ENCODE measurements at regions not wholly inside any gene's neighbourhood (a gene's known extent, or its start where the extent isn't known, plus 50 kb on each side); places are given as distances from the start of the nearest gene placed in this dataset.
"Not testable (repeated sequence)": the region's sequence is repeated elsewhere in the genome, so short reads cannot be mapped to it uniquely, and the experiment has no call there.

DNA sequence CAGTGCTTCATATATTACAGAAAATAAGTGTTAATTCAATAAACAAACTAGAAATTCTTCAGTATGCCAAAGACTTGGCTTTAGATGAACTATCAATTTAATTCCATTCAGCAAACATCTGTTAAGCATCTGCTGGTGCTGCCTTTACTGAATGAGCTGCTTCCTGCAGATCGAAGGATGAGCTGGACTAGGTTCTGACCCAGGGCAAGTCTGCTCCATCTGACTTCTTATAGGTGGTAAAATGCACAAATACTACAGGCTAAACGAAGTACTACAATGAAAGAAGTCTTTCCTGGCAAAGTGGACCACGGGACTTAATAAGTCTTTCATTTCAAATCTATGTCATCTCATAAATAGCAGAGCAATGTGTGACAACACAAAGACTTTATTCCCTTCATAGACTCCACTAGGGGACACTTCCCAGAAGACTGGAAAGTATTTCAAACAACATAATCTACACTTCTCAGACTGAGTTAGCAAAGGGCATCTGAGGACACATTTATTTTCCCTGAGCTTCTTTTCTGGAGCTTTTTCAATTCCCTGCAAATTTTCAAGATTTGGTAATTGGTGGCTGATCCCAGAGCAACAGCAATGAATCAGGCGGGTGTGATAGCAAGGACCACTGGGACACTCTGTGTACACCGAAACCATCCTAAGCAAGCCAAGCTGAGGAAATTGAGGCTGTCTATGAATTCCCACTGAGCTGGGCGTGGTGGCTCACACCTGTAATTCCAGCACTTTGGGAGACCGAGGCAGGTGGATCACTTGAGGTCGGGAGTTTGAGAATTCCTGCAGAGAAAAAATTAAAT is 108.9 kb upstream of the FRMD4A start:
- peaks cover 34% of the 10 kb centered on the region for H3K27me3 Mint-ChIP-seq
- H3K36me3 Mint-ChIP-seq (ENCODE audit: low read depth) = no peaks in the 10 kb centered on the region
- no peaks in the 10 kb centered on the region for H3K4me1 Mint-ChIP-seq (ENCODE audit: low read depth)
- H3K4me3 Mint-ChIP-seq = no peak overlapping the region
- no peaks in the 10 kb centered on the region for H3K9me3 Mint-ChIP-seq
- DNase-seq = no peak
- no peak overlapping the region for H3K27ac Mint-ChIP-seq

DNA sequence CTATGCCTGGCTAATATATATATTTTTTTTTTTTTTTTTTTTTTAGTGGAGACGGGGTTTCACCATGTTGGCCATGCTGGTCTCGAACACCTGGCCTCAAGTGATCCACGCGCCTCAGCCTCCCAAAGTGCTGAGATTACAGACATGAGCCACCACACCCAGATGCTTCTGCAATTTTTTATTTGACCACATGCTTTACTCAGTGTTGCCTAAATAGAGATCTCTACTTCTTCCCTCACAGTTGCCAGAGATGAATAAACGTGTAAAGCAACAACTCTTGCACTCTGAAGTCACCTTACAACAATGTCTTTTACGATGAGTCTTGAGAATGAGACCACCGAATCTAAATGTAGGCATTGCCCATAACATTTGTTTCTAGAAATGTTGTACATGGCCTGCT is 107.9 kb upstream of the FRMD4A start:
- Mint-ChIP-seq H3K27me3 (peaks cover 33% of the 10 kb centered on the region), H3K27ac (no peak overlapping the region), H3K9me3 (no peaks in the 10 kb centered on the region), H3K36me3 (ENCODE audit: low read depth) (no peaks in the 10 kb centered on the region), H3K4me3 (no peak overlapping the region), H3K4me1 (ENCODE audit: low read depth) (no peaks in the 10 kb centered on the region)
- no peak for DNase-seq

DNA sequence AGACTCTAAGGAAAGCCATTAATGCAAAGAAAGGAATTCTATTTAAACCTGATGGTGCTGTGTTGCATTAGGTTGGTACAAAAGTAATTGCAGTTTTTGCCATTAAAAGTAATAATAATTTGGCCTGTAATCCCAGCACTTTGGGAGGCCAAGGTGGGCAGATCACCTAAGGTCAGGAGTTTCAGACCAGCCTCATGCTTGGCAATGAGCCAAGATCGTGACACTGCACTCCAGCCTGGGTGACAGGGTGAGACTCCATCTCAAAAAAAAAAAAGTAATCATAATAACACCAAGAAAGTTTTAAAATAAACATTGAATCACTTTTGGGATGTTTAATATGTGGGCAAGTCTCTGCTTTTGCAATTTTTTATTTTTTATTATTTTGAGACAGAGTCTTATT is 107.3 kb upstream of the FRMD4A start:
- DNase-seq = no peak
- H3K36me3 Mint-ChIP-seq (ENCODE audit: low read depth) = no peaks in the 10 kb centered on the region
- H3K9me3 Mint-ChIP-seq = no peaks in the 10 kb centered on the region
- H3K27ac Mint-ChIP-seq = no peak overlapping the region
- H3K4me1 Mint-ChIP-seq (ENCODE audit: low read depth) = no peaks in the 10 kb centered on the region
- H3K27me3 Mint-ChIP-seq = peaks cover 35% of the 10 kb centered on the region
- H3K4me3 Mint-ChIP-seq = no peak overlapping the region

DNA sequence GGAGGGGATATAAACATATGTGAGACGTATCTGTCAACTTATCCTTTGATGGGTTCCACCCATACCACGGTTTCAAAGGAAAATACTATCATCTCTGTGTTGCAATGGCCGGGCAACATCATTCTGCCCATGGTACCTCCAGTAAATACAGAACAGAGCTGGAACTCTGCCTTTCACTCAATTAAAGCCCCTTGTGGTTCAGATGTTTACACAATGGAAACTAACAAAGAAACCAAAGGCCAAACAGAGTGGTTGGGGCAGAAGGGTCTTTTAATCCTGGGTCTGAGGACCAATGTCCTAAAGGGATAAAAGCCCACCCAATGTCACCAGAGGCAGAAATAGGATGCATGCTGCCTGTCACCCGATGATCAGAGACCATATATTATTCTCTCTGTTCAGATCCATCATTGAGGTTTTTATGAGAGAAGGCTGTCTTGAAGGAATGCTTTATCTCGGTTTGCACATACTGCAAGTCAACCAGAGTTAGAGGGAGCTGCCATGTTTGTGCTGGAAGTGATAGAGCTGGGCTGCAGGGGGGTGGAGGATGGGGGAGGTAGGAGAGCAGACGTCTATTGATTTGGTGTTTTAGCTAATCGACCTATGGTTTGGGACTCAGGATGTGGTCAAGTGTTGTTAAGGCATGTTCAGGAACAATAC is 105.4 kb upstream of the FRMD4A start:
- Mint-ChIP-seq H3K4me1 (ENCODE audit: low read depth) (no peaks in the 10 kb centered on the region), H3K9me3 (no peaks in the 10 kb centered on the region), H3K4me3 (no peak overlapping the region), H3K27ac (no peak overlapping the region), H3K36me3 (ENCODE audit: low read depth) (no peaks in the 10 kb centered on the region), H3K27me3 (peaks cover 25% of the 10 kb centered on the region)
- no peak for DNase-seq

DNA sequence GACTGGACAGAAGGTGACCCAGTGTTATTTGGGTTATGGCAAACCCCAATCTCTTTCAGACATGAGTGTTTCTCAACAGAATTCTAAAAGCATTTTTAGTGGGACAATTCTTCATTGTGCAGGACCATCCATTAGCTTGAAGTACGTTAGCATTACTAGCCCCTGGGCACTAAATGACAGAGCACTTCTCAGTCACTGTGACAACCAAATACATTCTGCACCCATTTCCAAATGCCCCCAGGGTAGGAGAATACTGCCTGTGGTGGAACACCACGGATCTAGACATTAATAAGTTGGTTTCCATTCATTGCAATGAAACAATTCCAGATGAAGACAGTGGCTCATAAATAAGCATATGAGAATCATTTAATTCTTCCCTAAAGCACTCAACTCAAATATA is 102.4 kb upstream of the FRMD4A start:
- H3K4me1 Mint-ChIP-seq (ENCODE audit: low read depth) = no peaks in the 10 kb centered on the region
- no peak overlapping the region for H3K27ac Mint-ChIP-seq
- no peaks in the 10 kb centered on the region for H3K36me3 Mint-ChIP-seq (ENCODE audit: low read depth)
- no peak for DNase-seq
- peaks cover 25% of the 10 kb centered on the region for H3K27me3 Mint-ChIP-seq
- H3K4me3 Mint-ChIP-seq = no peak overlapping the region
- no peaks in the 10 kb centered on the region for H3K9me3 Mint-ChIP-seq

DNA sequence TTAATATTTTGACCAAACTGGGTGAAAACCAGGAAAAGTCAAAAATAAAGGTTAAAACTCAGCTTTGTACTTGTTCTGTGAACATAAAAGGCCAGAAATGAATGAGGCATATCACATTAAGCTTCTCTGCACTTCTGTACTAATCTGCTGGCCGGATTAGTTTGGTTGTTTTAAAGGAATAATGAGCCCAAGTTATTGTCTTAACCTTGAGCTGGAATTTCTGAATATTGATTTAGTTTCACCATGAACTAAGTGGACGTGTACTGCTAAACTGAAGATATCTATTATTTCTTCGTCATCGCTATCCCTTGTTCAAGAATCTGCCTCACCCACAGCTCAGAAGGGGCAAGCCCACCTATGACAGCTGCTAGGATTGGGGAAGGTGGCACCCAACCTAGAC is 101.1 kb upstream of the FRMD4A start:
- no peak overlapping the region for H3K4me3 Mint-ChIP-seq

DNA sequence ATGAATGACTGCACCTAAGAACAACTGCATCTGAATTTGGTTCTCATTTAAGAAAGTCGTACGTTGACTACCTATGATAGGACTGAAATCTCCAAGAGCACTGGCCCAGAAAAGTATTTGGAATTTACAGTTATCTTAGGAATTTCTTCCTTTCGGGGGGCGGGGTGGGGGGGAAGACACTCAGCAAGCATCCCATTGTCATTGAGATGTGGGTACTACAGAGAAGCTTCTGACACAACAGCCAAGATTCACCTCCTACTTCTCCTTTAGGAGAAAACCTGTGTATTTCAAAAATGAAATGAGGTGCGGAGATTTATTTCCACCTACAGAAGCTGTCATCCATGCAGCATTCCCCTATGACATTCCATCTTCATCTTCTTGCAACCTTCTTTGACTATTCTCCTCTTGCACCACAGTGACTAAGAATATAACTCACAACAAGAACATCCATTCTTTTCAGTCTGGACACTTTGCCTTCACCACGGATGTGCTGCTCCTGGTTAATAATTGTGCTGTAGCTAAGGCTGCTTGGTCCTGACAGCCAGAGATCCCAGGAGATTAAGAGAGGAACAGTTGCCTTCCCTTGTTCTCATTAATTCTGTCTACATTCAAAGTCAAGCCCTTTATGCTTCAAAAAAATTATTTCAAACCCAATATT is 98.4 kb upstream of the FRMD4A start:
- no peak for DNase-seq
- Mint-ChIP-seq H3K27ac (no peak overlapping the region), H3K36me3 (ENCODE audit: low read depth) (no peaks in the 10 kb centered on the region), H3K9me3 (no peaks in the 10 kb centered on the region), H3K4me1 (ENCODE audit: low read depth) (no peaks in the 10 kb centered on the region), H3K4me3 (no peak overlapping the region), H3K27me3 (peaks cover 43% of the 10 kb centered on the region)

More for the DNA sequence above, 101.1 kb upstream of the FRMD4A start:
- Mint-ChIP-seq H3K27ac (no peak overlapping the region), H3K27me3 (peaks cover 38% of the 10 kb centered on the region), H3K36me3 (ENCODE audit: low read depth) (no peaks in the 10 kb centered on the region), H3K9me3 (no peaks in the 10 kb centered on the region), H3K4me1 (ENCODE audit: low read depth) (no peaks in the 10 kb centered on the region)
- DNase-seq = no peak

DNA sequence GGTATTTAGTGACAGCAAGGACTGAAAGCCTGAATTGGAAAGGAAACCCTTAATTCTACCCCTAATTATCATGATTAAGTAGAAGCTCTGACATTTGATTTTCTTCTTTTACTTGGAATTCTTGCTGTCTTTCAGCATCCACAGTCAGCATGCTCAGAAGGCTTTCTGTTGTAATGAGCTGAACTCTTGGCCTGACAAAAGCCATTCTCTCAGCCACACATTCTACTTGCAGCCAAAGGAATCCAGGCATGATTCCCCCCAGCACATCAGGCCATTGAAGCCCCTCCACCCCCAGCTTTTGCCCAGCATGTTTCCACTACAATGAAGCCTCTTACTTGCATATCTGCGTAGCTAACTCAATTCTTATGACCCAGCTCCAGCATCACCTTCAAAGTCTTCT is 94.3 kb upstream of the FRMD4A start:
- Mint-ChIP-seq H3K9me3 (no peaks in the 10 kb centered on the region), H3K4me1 (ENCODE audit: low read depth) (no peaks in the 10 kb centered on the region), H3K36me3 (ENCODE audit: low read depth) (no peaks in the 10 kb centered on the region), H3K27me3 (peaks cover 50% of the 10 kb centered on the region), H3K4me3 (no peak overlapping the region), H3K27ac (no peak overlapping the region)
- DNase-seq = no peak

DNA sequence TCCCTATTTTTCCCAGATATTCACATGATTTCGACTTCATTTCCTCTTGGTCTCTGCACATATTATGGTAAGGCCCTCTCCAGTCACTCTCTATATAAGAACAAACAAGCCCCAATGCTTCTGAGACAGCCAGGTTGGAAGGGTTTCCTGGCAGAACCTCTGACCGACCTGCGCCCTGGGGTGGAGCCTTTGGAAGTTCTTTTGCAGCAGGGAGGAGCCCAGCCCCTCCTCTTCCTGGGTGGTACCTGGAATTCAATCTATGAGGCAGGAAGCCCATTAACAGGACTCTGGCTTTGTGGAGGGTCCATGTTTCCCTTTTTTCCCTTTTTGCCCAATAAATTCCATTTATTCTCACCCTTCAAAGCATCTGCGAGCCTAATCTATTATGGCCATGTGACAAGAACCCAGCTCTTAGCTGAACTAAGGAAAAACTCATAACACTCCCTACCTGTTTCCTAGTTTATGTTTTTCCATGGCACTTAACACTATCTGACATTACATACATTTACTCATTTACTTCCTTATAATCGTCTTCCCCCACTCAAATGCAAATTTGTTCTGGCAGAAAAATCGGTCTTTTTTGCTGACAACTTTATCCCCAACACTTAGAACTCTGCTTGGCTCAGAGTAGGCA is 92.5 kb upstream of the FRMD4A start:
- no peak for DNase-seq
- H3K9me3 Mint-ChIP-seq = no peaks in the 10 kb centered on the region
- H3K4me3 Mint-ChIP-seq = no peak overlapping the region
- peaks cover 43% of the 10 kb centered on the region for H3K27me3 Mint-ChIP-seq
- no peaks in the 10 kb centered on the region for H3K4me1 Mint-ChIP-seq (ENCODE audit: low read depth)
- no peak overlapping the region for H3K27ac Mint-ChIP-seq
- H3K36me3 Mint-ChIP-seq (ENCODE audit: low read depth) = no peaks in the 10 kb centered on the region

DNA sequence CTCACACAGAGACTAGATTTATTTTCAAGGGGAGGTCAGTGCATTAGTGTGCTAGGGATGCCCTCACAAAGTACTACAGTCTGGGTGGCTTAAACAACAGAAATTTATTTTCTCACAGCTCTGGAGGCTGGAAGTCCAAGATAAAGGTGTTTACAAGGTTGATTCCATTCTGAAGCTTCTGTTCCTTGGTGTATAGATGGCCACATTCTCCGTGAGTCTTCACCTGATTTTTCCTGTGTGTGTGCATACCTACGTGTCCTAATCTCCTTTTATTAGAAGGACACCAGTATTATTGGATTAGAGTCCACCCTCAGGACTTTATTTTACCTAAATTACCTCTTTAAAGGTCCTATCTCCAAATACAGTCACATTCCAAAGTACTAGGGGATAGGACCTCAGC is 91.7 kb upstream of the FRMD4A start:
- Mint-ChIP-seq H3K4me1 (ENCODE audit: low read depth) (no peaks in the 10 kb centered on the region), H3K9me3 (no peaks in the 10 kb centered on the region), H3K4me3 (no peak overlapping the region), H3K27ac (no peak overlapping the region), H3K36me3 (ENCODE audit: low read depth) (no peaks in the 10 kb centered on the region), H3K27me3 (peaks cover 35% of the 10 kb centered on the region)
- DNase-seq = no peak

DNA sequence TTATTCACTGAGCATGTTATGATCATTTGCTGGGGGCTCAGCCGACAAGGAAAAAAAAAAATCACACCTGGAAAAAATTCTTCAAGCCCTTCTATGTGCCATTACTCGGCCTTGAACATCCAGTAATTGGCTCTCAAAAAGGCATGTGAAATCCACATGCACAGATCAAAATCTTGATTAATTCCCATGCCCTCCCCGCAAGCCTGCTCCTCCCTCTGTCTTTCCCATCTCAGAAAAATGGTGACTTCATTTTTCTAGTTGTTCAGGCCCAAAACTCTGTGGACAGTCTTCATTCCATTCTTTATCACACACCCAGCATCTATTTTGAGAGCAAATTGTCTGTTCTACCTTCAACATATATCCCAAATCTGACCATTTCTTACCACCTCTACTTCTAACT is 91.2 kb upstream of the FRMD4A start:
- no peaks in the 10 kb centered on the region for H3K36me3 Mint-ChIP-seq (ENCODE audit: low read depth)
- H3K9me3 Mint-ChIP-seq = no peaks in the 10 kb centered on the region
- DNase-seq = no peak
- H3K4me1 Mint-ChIP-seq (ENCODE audit: low read depth) = no peaks in the 10 kb centered on the region
- H3K27me3 Mint-ChIP-seq = peaks cover 30% of the 10 kb centered on the region
- no peak overlapping the region for H3K27ac Mint-ChIP-seq
- no peak overlapping the region for H3K4me3 Mint-ChIP-seq

DNA sequence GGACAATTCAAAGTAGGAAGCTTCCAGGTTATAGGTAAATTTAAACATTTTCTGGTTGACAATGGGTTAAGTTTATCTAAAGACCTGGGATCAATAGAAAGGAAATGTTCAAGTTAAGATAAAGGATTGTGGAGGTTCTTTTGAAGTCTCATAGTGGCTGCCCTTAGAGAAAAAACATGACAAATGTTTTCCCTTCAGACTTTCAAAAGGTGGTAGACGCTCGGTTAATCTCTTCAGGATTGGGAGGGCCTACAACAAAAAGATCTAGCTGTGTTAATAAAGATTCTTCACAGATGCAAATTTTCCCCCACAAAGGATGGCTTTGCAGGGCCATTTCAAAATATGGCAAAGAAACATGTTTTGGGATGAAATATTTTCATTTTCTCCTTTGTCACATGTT is 86.6 kb upstream of the FRMD4A start:
- not testable (repeated sequence) for H3K9me3 Mint-ChIP-seq; H3K4me3 Mint-ChIP-seq; H3K4me1 Mint-ChIP-seq (ENCODE audit: low read depth); H3K36me3 Mint-ChIP-seq (ENCODE audit: low read depth); DNase-seq; H3K27ac Mint-ChIP-seq
- H3K27me3 Mint-ChIP-seq = peaks cover 46% of the 10 kb centered on the region

DNA sequence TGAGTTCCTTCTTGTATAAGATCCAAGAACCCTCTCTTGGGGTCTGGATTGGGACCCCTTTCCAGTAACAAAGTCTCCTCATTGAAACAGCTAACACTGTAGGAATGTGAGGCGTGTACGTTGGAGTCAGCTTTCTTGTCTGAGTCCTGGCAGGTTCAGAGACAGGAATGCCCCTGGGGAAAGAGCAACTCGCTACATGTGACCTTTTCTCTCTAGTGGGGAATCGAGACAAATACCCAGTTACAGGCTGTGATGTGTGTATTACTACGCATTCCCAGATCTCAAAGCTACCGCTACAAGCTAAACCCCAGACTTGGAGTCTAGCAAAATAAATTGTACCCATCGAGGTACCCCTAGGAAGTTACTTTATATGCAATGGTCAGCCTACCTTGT is 85.6 kb upstream of the FRMD4A start:
- Mint-ChIP-seq H3K27ac (no peak overlapping the region), H3K4me3 (no peak overlapping the region), H3K36me3 (ENCODE audit: low read depth) (no peaks in the 10 kb centered on the region), H3K9me3 (no peaks in the 10 kb centered on the region), H3K27me3 (peaks cover 46% of the 10 kb centered on the region), H3K4me1 (ENCODE audit: low read depth) (no peaks in the 10 kb centered on the region)
- DNase-seq = no peak

DNA sequence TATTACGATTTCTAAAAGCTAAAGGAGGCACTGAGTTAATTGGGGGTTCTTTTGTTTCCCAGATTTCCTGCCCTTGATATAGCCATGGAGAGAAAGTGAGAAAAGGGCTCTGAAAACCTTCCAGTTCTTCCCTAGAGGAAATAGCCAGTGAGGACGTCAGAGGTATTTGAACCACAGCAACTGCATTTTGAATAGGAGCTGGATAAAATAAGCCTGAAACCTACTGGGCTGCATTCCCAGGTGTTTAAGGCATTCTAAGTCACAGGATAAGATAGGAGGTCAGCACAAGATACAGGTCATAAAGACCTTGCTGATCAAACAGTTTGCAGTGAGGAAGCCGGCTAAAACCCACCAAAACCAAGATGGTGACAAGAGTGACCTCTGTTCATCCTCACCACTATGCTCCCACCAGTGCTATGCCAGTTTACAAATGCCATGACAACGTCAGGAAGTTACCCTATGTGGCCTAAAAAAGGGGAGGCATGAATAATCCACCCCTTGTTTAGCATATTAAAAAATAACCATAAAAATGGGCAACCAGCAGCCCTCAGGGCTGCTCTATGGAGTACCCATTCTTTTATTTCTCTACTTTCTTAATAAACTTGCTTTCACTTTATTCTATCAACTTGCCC is 85.1 kb upstream of the FRMD4A start:
- peaks cover 3% of the 10 kb centered on the region for H3K4me1 Mint-ChIP-seq (ENCODE audit: low read depth)
- no peaks in the 10 kb centered on the region for H3K36me3 Mint-ChIP-seq (ENCODE audit: low read depth)
- H3K27me3 Mint-ChIP-seq = peaks cover 47% of the 10 kb centered on the region
- H3K27ac Mint-ChIP-seq = no peak overlapping the region
- peaks cover 2% of the 10 kb centered on the region for H3K9me3 Mint-ChIP-seq
- DNase-seq = no peak
- no peak overlapping the region for H3K4me3 Mint-ChIP-seq
